ENCODE measurements at regions not wholly inside any gene's neighbourhood (a gene's known extent, or its start where the extent isn't known, plus 50 kb on each side); places are given as distances from the start of the nearest gene placed in this dataset.

DNA sequence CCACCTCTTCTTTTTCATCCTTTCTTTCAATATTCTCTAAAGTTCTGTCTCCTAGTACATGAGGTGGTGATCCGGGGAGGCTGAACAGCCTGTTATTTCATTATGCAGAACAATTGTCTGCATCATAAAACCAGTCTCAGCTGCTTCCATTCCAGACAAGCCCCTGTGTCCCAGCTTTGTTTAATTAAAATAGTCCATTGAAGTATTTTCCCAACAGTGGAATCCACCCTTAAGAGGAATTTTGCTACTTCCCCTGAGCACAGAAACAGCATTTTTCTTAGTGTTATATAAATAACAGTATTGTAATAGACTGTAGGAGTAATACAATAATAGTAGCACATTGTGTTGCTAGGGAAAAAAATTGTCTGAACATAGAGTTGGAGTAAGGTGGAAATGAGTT, 395.4 kb upstream of the TCF4 start:
- no peak for TF ChIP-seq GATA2 (IDR thresholded peaks at IDR 0.05; ENCODE audit: low read depth, low read length)
- TF ChIP-seq GATA3 (IDR thresholded peaks at IDR 0.05; ENCODE audit: low read depth, low read length) = no peak

Data from SH-SY5Y (cell line).